HG02763 (cell line): ENCODE measurements at regions not wholly inside any gene's neighbourhood (a gene's known extent, or its start where the extent isn't known, plus 50 kb on each side); places are given as distances from the start of the nearest gene placed in this dataset.
"Not testable (repeated sequence)": the region's sequence is repeated elsewhere in the genome, so short reads cannot be mapped to it uniquely, and the experiment has no call there.

Source experiments
- ATAC-seq: cut with Tn5 transposase; IDR thresholded peaks from one replicate; pipeline ENCODE4 v1.9.1; 2021; ENCODE audit warnings: mild to moderate bottlenecking, moderate library complexity; ENCODE audit not compliant: unreplicated experiment

DNA sequence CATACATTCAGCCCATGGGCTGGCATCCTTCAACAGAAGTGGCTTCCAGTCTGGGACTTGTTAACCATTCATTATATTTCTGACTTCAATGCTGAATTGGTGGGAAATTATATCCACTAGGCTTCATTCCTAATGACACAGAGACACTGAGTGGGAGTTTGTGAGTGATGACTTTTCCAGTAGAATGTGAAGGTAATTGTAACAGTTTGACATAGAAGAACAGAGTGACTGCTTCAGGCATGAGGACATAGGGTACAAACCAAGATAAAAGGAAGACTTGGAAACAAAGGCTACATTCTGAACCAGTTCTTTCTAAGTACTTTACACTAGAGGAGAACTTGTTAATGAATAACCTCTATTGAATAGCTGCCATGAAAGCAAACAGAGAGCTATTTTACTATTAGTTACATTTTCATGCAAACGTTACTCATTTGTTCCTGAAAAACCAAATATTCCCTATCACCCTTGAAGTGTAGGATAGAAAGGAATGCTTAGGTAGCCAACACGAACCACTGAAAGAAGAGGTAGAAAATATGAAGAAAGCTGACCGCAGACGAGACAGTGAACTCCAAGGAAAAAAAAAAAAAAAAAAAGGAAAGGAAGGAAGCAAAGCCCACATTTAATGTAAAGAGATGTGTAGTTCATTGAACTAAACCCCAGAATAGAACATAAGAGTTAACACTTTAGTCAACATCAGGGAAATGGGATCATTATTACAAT lies 237.0 kb upstream of the SEMA3C start:
- no peak for ATAC-seq

DNA sequence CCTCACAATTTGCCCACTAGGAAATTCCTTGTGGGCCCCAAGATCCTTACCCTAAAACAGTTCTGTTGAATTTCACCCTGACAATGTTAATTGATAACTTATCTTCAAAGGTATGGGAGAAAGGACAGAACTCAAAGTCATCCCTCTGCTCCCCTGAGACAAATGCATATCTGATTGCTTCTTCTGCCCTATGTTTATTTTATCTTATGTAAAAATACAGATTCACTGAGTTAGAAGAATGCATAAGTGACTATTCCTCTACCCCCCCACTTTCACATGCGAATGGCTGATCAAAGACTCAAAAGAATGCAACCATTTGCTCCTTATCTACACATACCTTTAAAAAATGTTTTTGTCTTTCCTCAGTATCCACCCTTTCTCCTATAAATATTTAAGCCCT lies 235.7 kb upstream of the SEMA3C start:
- no peak for ATAC-seq

DNA sequence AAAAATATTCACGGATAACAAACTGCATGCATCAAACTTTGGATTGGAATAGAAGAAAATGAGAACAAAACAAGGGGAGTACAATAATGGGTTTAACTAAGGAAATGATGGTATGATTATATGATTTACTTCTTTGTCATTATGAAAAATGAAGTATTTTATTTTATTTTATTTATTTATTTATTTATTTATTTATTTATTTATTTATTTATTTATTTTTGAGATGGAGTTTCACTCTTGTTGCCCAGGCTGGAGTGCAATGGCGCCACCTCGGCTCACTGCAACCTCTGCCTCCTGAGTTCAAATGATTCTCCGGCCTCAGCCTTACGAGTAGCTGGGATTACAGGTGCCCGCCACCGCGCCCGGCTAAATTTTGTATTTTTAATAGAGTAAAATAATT lies 234.1 kb upstream of the SEMA3C start:
- ATAC-seq = not testable (repeated sequence)

DNA sequence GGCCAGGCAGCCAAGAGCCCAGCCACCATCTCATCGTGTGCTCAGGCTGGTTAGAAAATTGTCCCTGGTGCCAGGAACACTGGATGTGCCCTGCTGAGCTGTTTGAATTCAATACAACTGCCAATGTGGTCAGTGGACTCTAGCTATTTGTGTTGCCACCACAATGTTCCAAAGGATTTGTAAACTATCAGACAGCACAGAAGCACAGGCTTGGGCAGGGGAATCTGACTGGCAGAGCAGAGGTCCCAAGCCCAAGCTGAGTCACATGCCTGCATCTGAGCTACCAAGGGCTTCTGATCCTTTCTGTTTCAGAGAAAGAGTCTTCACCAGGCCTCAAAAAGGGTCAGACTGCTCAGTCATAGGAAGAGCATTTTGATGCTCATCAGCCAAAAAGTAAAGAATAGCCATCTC lies 232.1 kb upstream of the SEMA3C start:
- no peak for ATAC-seq

DNA sequence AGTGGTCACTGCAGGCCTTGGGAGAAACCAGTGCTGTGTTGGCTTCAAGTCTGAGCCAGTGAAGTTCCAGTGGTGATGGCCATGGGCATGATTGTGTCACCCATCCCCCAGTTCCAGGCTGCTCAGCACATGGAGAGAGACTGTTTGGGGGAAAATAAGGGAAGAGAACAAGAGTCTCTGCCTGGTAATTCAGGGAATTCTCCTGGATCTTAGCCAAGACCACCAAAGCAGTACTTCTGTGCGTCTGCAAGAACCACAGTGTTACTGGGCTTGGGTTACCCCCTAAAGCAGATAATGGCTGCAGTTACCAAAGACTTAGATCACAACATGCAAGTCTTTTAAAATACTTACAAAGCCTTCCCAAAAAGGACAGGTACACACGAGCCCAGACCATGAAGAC lies 225.0 kb upstream of the SEMA3C start:
- no peak for ATAC-seq

DNA sequence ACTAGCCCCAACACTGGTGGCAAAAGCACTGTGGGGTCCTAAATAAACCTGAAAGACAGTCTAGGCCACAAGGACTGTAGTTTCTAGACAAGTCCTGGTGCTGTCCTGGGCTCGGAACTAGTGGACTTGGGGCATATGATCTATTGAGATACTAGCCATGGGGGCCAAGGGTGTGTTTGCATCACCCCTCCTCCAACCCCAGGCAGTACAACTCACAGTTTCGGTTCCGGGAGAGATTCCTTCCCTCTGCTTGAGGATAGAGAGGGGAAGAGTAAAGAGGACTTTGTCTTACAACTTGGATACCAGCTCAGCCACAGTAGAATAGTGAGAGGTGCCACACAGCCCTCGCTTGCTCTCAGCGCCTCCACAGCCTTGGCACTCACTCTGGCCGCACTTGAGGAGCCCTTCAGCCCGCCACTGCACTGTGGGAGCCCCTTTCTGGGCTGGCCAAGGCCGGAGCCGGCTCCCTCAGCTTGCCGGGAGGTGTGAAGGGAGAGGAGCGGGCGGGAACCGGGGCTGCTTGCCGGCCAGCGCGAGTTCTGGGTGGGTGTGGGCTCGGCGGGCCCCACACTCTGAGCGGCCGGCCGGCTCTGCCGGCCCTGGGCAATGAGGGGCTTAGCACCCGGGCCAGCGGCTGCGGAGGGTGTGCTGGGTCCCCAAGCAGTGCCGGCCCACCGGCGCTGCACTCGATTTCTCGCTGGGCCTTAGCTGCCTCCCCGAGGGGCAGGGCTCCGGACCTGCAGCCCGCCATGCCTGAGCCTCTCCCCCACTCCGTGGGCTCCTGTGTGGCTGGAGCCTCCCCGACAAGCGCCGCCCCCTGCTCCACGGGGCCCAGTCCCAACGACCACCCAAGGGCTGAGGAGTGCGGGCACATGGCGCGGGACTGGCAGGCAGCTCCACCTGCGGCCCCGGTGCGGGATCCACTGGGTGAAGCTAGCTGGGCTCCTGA lies 222.7 kb upstream of the SEMA3C start:
- not testable (repeated sequence) for ATAC-seq

DNA sequence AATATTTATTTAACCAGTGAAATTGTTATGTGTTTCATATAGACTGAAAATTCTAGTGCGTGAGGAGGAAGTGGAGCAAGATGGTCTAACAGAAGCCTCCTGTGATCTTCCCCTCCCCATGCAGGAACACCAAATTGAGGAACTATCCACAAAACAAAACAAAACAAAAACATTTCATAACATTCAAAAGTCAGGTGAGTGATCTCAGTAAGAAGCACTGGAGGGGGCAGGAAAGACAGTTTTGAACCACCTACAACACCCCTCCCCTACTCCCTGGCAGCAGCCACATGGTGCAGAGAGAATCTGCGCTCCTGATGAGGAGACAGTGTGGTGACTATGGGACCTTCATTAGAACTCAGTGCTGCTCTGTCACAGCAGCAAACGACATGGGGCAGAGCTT lies 221.9 kb upstream of the SEMA3C start:
- no peak for ATAC-seq

DNA sequence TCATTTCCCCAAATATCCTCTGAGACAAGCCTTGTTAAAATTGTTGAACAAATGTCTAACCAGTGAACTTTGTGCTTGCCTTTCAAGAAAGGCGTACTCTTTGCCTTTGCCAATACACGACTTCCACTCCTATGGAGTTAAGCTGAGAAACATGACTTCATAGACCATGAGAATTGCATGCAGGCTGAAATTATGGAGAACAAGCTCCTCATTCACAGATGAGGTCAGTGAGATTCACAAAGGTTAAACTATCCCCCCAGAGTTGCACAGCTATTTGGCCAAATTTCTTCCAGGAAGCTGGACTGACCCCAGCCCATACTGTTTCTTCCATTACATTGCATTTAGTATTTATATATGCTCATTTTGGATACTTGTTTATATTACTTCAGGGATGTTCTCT lies 221.4 kb upstream of the SEMA3C start:
- no peak for ATAC-seq

DNA sequence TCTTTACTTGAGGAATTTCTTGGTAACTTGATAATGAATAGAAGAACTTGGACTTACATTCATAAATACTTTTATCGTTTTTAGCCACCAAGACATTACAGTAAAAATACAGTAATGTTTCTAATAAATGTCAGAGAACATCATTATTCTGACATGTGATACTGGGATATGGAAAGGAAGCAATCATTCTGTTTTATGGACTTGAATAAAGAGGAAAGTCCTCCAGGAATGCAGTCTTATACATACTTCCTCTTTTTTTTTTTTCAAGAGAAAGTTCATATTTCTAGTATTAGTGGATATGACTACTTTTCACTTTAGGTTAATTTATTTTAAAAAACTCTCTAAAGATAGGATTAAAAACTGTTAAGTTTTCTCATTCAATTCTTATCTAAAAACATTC lies 220.0 kb upstream of the SEMA3C start:
- ATAC-seq = no peak

DNA sequence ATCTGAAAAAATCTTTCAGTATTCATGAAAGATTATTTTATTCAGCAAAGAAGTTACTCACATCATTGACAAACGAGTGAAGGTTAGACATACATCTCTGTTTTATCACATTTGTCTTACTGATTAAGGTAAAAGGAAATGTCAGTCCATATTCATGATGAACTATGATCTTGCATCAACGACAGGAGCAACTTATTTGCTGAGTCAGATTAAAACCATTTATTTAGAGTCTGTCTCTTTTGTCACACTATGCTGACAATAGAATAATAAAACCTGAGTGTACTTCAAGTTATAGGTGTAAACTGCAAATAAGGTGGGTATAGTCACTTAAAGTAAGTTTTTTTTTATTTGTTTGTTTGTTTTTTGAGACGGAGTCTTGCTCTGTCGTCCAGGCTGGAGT lies 216.5 kb upstream of the SEMA3C start:
- ATAC-seq = no peak

DNA sequence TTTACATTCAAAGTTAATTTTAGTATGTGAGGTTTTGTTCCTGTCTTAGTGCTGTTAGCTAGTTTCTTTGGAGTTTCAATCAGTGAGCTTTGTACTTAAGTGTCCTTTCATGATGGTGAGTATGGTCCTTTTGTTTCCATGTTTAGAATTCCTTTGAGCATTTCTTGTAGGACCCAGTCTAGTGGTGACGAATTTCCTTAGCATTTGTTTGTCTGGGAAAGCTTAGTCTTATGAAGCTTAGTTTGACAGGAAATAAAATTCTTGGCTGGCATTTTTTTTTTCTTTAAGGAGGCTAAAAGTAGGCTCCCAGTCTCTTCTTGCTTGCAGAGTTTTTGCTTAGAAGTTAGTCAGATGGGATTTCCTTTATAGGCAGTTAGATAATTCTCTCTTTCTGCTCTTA lies 209.2 kb upstream of the SEMA3C start:
- ATAC-seq = no peak

DNA sequence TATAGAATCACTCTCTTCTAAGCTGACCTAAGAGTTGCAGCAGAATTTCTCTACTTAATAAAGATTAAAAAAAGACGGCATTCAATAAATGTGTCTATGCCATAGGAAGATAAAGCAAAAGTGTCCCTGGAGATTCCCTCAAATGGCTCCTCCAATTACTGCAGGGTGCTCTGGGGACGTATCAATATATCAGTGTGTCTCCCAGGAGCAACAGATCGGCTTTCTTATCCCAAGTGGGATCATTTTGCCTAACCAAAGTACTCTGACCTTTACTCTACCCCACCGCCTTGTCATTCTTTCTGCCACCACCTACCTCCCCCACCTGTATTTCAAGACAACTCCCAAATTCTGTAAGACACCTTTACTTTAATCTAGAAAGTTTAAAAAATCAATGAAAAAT lies 202.0 kb upstream of the SEMA3C start:
- no peak for ATAC-seq

DNA sequence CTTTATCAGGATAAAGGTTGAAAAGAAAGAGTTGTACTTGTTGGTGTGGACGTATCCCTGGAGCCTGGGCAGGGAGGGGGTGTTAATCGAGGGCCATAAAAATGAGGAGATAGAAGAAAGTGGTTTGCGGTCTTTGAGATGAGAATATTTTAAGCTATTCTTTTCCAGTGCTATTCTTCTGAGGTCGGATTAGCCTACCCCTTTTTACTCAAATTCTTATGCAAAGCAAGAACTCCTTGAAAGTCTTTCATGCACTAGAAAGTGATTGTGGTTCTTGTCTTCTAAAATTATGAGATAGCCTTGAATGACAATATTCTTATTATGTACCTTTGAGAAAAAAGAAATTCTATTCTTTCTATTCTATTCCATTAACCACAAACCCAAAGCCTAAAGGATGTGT lies 201.3 kb upstream of the SEMA3C start:
- no peak for ATAC-seq

DNA sequence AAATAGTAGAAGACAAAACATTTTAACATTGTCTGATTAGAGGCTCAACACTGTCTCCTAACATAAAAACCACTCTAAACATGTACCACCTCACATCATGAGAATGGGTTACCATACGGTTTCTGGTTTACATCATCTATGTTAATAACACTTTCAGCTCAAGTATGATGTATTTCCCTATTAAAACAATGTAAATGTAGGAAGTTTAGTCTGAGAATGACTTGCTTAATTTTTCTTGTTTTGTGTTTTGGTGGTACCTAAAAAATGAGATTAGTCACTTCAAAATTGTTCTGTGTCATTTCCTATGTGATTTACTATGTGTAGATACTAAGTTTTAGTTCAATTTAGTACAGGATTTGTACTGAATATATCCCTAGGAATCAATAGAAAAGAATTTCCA lies 195.8 kb upstream of the SEMA3C start:
- ATAC-seq = no peak

DNA sequence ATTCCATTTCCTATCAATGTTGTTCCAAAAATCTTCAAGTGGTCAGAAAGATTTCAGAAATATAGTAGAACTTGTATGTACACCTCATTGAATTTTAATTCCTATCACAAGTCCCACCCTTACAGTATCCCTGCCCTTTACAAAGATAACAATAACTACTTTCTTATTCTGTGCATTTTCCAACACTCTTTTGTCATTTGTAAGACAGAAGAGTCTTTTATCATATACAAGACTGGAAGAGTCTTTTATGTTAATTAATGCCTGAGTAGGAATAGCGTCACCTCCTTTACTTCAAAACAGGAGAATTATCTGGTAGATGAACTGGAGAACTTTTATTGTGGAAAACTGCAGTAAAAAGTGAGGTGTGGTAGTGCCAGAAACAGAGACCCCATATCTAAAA lies 193.9 kb upstream of the SEMA3C start:
- ATAC-seq = no peak

DNA sequence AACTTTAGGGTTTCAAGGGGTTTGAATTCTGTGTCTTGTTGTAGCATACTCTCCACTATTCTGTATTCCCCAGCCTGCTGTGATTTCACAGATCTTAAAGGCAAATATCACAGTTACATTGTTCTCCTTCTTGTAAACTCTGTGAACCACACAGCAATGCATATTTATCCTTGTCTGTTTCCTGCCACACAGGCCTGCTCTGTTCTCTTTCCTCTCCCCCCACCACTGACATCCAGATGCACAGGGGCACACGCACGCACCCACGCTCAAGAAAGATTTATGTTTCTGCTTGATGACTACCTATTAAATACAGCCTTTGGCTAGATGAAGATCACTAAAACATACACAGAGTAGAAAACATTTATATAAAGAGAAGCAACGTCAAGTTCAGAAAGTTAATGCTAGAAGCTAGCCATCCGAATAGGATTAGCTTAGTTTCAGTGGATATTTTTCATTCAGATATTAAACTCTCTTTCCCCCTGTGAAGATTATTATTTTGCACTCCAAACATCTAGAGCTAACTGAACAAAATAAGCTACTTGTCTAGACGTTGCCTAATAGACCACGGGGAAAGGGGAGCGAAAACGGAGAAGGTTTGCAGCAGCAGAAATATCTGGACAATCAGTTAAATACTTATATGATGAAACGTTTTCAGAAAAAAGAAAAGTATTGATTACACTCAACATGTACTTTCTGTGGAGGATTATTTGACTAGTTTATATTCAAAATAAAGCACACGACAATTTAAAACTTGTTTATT lies 193.1 kb upstream of the SEMA3C start:
- no peak for ATAC-seq

DNA sequence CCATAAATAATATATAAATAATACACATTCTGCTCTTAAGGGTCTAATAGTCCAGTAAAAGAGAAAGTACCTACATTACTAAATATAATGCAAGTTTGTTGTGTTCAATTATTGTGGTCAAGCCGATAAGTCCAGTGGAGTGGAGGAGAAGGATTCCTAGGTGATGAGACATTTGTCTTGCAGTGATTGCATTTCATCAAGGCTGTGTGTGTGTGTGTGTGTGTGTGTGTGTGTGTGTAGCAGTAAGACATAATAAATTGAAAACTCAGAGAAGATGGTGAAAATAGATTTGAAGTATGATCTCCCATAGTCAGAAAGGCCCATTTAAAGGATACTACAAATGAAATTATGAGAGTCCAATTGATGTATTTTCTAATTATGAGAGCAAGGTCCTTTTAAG lies 192.5 kb upstream of the SEMA3C start:
- no peak for ATAC-seq

DNA sequence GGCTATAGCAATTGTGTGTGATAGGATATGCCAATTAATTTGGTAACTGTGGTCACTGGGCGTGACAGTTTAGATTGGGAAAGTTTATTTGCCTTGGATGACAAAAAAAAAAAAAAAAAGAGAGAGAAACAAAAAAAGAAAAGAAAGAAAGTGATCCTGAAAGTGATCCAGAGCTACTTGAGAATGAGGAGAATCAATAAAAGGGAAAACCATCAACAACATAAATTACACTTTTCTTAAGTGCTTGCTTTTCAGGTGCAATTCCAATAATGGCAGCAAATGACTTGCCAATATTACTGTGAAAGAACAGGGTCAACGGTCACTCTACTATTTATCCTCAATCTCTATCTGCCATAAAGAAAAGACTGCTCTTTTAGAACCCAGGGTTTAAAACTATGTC lies 191.8 kb upstream of the SEMA3C start:
- no peak for ATAC-seq

DNA sequence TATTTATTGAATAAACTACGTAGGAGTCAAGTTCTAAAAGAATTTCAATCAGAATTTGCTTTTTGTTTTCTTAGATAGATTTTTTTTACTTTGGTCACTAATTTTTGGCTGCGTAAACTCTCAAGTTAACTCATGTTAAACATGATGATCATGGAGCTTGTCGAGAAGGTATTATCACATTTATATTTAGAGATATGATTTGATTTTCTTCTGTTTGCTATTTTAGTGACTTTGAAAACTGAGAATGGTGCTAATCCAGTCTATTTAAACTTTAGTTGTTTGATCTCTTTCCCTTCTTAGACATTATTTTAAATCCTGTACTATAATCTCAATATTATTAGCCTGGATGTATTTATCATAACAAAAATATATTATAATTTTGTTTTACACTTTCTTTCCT lies 179.4 kb upstream of the SEMA3C start:
- ATAC-seq = no peak

DNA sequence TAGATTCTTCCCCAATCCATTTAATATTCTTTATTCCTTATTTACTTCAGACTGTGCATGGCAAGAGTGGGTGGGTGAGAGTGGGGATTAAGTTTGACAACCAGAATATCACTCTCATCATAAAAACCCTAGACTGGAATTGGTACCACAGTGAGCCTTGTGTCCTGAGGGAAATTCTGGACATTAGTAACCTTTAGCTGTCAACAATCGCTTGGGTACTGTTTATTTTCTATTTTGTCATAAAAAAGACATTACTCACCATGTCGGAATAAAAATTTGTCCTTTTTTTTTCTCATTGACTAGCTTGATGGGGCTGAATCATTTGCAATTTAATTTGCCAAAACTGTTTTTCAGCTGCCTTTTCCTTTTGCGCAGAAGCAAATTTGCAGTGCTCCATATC lies 176.1 kb upstream of the SEMA3C start:
- no peak for ATAC-seq

DNA sequence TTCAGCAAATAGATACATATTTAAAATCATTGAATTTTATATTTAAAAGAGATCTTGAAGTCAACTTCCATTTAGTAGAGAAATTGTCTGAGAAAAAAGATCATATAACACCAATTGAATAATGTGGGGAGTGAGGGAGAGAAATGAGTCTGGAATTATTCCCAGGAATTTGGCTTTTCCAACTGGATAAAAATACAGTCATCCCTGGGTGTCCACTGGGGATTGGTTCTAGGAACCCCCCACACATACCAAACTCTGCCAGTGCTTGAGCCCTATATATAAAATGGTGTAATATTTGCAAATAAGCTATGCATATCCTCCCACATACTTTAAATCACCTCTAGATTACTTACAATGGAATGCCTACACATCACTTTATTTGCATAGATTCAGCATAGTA lies 162.8 kb upstream of the SEMA3C start:
- ATAC-seq = no peak

DNA sequence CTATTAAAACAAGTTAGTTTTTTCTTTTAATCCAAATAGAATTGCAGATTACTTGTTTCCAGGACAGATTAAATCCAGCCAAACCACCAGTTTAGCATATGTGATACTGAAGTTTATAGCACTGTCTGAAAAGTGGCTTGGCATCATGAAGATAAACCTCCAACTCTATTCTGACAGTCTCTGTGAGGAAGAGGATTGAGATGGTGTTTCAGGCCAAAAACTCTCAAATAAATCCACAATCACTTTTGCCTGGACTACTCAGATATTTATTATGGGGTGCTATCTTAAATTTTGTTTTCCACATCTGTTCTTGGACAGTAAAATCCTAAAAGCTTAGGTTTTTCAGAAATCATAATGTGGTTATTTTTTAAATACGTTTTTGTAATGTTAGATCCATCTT lies 161.7 kb upstream of the SEMA3C start:
- ATAC-seq = no peak
